MCF 10A (cell line): ENCODE measurements at regions not wholly inside any gene's neighbourhood (a gene's known extent, or its start where the extent isn't known, plus 50 kb on each side); places are given as distances from the start of the nearest gene placed in this dataset.

Experiments
- BruUV-seq: library from RNA; stranded (reverse); fragments of 400-500 nt; replicated peaks from 2 replicates; lab custom pipeline; 2021; lab: Mats Ljungman, UMichigan
- CTCF ChIA-PET: fragments of 300-600 bp; sonication (Branson Sonifier 250); formaldehyde crosslinking; extraction: SDS; loops from one replicate; lab custom pipeline; 2021; ENCODE audit warnings: antibody characterized with exemption, inconsistent platforms; lab: Yijun Ruan, JAX
- POLR2A ChIA-PET: fragments of 300-600, 350-650 bp; sonication (Branson Sonifier 250); formaldehyde crosslinking; extraction: SDS; loops from one replicate; lab custom pipeline; 2020; ENCODE audit warnings: antibody characterized with exemption, inconsistent platforms; lab: Yijun Ruan, JAX
- DNase-seq: peaks from one replicate; pipeline ENCODE4 v3.0.0-alpha.2; 2018; ENCODE audit not compliant: unreplicated experiment
- H3K27ac Mint-ChIP-seq: one replicate; pipeline ENCODE4 v1.8.0; 2022; ENCODE audit warnings: mild to moderate bottlenecking, low read depth, mixed read lengths; ENCODE audit not compliant: unreplicated experiment
- H3K27me3 Mint-ChIP-seq: one replicate; pipeline ENCODE4 v1.8.0; 2022; ENCODE audit warnings: mixed read lengths; ENCODE audit not compliant: insufficient read depth, unreplicated experiment
- H3K36me3 Mint-ChIP-seq: one replicate; pipeline ENCODE4 v1.8.0; 2022; ENCODE audit warnings: mild to moderate bottlenecking, moderate library complexity, mixed read lengths; ENCODE audit not compliant: insufficient read depth, unreplicated experiment
- H3K4me1 Mint-ChIP-seq: one replicate; pipeline ENCODE4 v1.8.0; 2022; ENCODE audit warnings: mixed read lengths; ENCODE audit not compliant: insufficient read depth, unreplicated experiment
- H3K4me3 Mint-ChIP-seq: one replicate; pipeline ENCODE4 v1.8.0; 2022; ENCODE audit warnings: mild to moderate bottlenecking, moderate library complexity, mixed read lengths; ENCODE audit not compliant: unreplicated experiment
- H3K9me3 Mint-ChIP-seq: one replicate; pipeline ENCODE4 v1.8.0; 2022; ENCODE audit warnings: mixed read lengths; ENCODE audit not compliant: unreplicated experiment
- intact Hi-C: fragments of 100-400 bp; cut with micrococcal nuclease; formaldehyde crosslinking; loops from 2 replicates; pipeline ENCODE4 v1.14.1; 2022
- TF ChIP-seq, protein P1 (sequence below): fragments of 200-600 bp; IDR thresholded peaks from one replicate; pipeline ENCODE4 v1.8.0; 2022; ENCODE audit warnings: antibody characterized with exemption, mild to moderate bottlenecking; ENCODE audit not compliant: unreplicated experiment

GRCh38 chr3:95627697-95628096 lies 1186.7 kb upstream of the EPHA6 start:
- CTCF ChIA-PET: interaction anchor here (0.8 kb wide), 1 partner anchor 88 kb away, joined by 3 read pairs; no protein-coding TSS in a partner anchor
- intact Hi-C loops: no loop called here
- BruUV-seq: no TSS peak
- Mint-ChIP-seq H3K9me3 (no peaks in the 10 kb centered on the region), H3K4me1 (no peaks in the 10 kb centered on the region), H3K27me3 (peaks cover 61% of the 10 kb centered on the region), H3K27ac (no peak overlapping the region), H3K4me3 (no peak overlapping the region), H3K36me3 (no peaks in the 10 kb centered on the region)
- TF ChIP-seq, protein P1, sequence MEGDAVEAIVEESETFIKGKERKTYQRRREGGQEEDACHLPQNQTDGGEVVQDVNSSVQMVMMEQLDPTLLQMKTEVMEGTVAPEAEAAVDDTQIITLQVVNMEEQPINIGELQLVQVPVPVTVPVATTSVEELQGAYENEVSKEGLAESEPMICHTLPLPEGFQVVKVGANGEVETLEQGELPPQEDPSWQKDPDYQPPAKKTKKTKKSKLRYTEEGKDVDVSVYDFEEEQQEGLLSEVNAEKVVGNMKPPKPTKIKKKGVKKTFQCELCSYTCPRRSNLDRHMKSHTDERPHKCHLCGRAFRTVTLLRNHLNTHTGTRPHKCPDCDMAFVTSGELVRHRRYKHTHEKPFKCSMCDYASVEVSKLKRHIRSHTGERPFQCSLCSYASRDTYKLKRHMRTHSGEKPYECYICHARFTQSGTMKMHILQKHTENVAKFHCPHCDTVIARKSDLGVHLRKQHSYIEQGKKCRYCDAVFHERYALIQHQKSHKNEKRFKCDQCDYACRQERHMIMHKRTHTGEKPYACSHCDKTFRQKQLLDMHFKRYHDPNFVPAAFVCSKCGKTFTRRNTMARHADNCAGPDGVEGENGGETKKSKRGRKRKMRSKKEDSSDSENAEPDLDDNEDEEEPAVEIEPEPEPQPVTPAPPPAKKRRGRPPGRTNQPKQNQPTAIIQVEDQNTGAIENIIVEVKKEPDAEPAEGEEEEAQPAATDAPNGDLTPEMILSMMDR: no peak
- no peak for DNase-seq
- POLR2A ChIA-PET: no interaction called here

GRCh38 chr3:95629802-95630201 lies 1184.6 kb upstream of the EPHA6 start:
- Mint-ChIP-seq H3K27ac (no peak overlapping the region), H3K4me3 (no peak overlapping the region), H3K4me1 (no peaks in the 10 kb centered on the region), H3K36me3 (no peaks in the 10 kb centered on the region), H3K27me3 (peaks cover 70% of the 10 kb centered on the region), H3K9me3 (no peaks in the 10 kb centered on the region)
- ChIA-PET POLR2A (no interaction called here), CTCF (interaction anchor here (0.8 kb wide), 1 partner anchor 15 kb away, joined by 3 read pairs; no protein-coding TSS in a partner anchor)
- no peak for DNase-seq
- intact Hi-C loops: no loop called here
- TF ChIP-seq, protein P1: no peak
- BruUV-seq: no TSS peak

DNA sequence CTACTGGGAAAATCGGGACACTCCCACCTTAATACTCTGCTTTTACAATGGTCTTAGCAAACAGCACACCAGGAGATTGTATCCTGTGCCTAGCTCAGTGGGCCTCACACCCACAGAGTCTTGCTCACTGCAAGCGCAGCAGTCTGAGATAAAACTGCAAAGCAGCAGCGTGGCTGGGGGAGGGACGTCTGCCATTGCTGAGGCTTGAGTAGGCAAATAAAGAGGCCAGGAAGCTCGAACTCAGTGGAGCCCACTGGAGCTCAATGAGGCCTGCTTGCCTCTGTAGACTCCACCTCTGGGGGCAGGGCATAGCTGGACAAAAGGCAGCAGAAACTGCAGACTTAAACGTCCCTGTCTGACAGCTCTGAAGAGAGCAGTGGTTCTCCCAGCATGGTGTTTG lies 1169.1 kb upstream of the EPHA6 start:
- no peaks in the 10 kb centered on the region for H3K36me3 Mint-ChIP-seq

GRCh38 chr3:95654570-95655362 lies 1159.6 kb upstream of the EPHA6 start:
- H3K4me1 Mint-ChIP-seq: no peaks in the 10 kb centered on the region
- no peaks in the 10 kb centered on the region for H3K27me3 Mint-ChIP-seq
- DNase-seq: no peak
- TF ChIP-seq, protein P1: no peak
- H3K36me3 Mint-ChIP-seq: no peaks in the 10 kb centered on the region
- no peaks in the 10 kb centered on the region for H3K9me3 Mint-ChIP-seq
- ChIA-PET CTCF (no interaction called here), POLR2A (no interaction called here)
- BruUV-seq: no TSS peak
- H3K27ac Mint-ChIP-seq: no peak overlapping the region
- intact Hi-C loops: no loop called here
- no peak overlapping the region for H3K4me3 Mint-ChIP-seq

More for the DNA sequence above, 1169.1 kb upstream of the EPHA6 start:
- intact Hi-C loops: no loop called here
- ChIA-PET POLR2A (no interaction called here), CTCF (interaction anchor here (0.7 kb wide), 1 partner anchor 23 kb away, joined by 3 read pairs; no protein-coding TSS in a partner anchor)
- no TSS peak for BruUV-seq
- Mint-ChIP-seq H3K4me1 (no peaks in the 10 kb centered on the region), H3K27ac (no peak overlapping the region), H3K4me3 (no peak overlapping the region), H3K9me3 (no peaks in the 10 kb centered on the region), H3K27me3 (peaks cover 26% of the 10 kb centered on the region)
- TF ChIP-seq, protein P1: no peak
- DNase-seq: no peak
